IMR-90 (cell line): ENCODE measurements at regions not wholly inside any gene's neighbourhood (a gene's known extent, or its start where the extent isn't known, plus 50 kb on each side); places are given as distances from the start of the nearest gene placed in this dataset.

Source experiments
- ATAC-seq: fragments of 200-7000 bp; cut with Tn5 transposase; 2 replicates; pipeline ENCODE4 v1.9.1; 2020; ENCODE audit warnings: low read depth, mild to moderate bottlenecking, moderate library complexity
- BruUV-seq: library from RNA; stranded (reverse); fragments of 400-500 nt; replicated peaks from 2 replicates; lab custom pipeline; 2021; lab: Mats Ljungman, UMichigan
- CTCF ChIA-PET: fragments of 300-600 bp; formaldehyde crosslinking; extraction: SDS; loops from one replicate; lab custom pipeline; 2021; ENCODE audit warnings: antibody characterized with exemption; lab: Yijun Ruan, JAX
- POLR2A ChIA-PET: fragments of 300-600 bp; sonication (Branson Sonifier 250); formaldehyde crosslinking; loops from one replicate; lab custom pipeline; 2022; ENCODE audit warnings: antibody characterized with exemption; ENCODE audit not compliant: unreplicated experiment; lab: Charles Lee
- DNase-seq: peaks from one replicate; pipeline ENCODE4 v3.0.0; 2013
- H2AFZ ChIP-seq: replicated peaks from 2 replicates; pipeline ENCODE3; 2013; ENCODE audit warnings: low read length, mild to moderate bottlenecking; ENCODE audit not compliant: poor library complexity
- H2AK5ac ChIP-seq: 2 replicates; pipeline ENCODE4 v1.6.1; 2013; ENCODE audit warnings: low read depth, low read length, inconsistent platforms
- H2AK9ac ChIP-seq: replicated peaks from 2 replicates; pipeline ENCODE3; 2013; ENCODE audit warnings: mild to moderate bottlenecking, low read depth, low read length, moderate library complexity; ENCODE audit not compliant: poor library complexity
- H2BK120ac ChIP-seq: 2 replicates; pipeline ENCODE4 v1.6.1; 2013; ENCODE audit warnings: low read depth, low read length, inconsistent platforms
- H2BK15ac ChIP-seq: 3 replicates; pipeline ENCODE4 v1.6.1; 2013; ENCODE audit warnings: low read depth, low read length, inconsistent platforms
- H2BK20ac ChIP-seq: 2 replicates; pipeline ENCODE4 v1.6.1; 2013; ENCODE audit warnings: low read depth, mild to moderate bottlenecking, inconsistent platforms, low read length, moderate library complexity
- H2BK5ac ChIP-seq: 2 replicates; pipeline ENCODE4 v1.6.1; 2013; ENCODE audit warnings: mild to moderate bottlenecking, low read depth, low read length, inconsistent platforms; ENCODE audit not compliant: poor library complexity, severe bottlenecking
- H3K14ac ChIP-seq: replicated peaks from 2 replicates; pipeline ENCODE4 v1.6.1; 2013; ENCODE audit warnings: low read depth, low read length, inconsistent platforms
- H3K18ac ChIP-seq: 2 replicates; pipeline ENCODE4 v1.6.1; 2013; ENCODE audit warnings: low read depth, low read length, control low read depth
- H3K23ac ChIP-seq: 2 replicates; pipeline ENCODE4 v1.6.1; 2013; ENCODE audit warnings: low read depth, low read length, inconsistent platforms
- H3K27ac ChIP-seq: 2 replicates; pipeline ENCODE4 v1.5.1; 2013; ENCODE audit warnings: mild to moderate bottlenecking, control low read depth, low read length; ENCODE audit not compliant: insufficient read depth
- H3K27me3 ChIP-seq: 2 replicates; pipeline ENCODE4 v1.6.1; 2013; ENCODE audit warnings: low read length; ENCODE audit not compliant: control insufficient read depth, insufficient read depth
- H3K36me3 ChIP-seq: 2 replicates; pipeline ENCODE4 v1.6.1; 2013; ENCODE audit warnings: low read length, mixed read lengths; ENCODE audit not compliant: control insufficient read depth, insufficient read depth
- H3K4ac ChIP-seq: 2 replicates; pipeline ENCODE4 v1.6.1; 2013; ENCODE audit warnings: low read depth, low read length, inconsistent platforms
- H3K4me1 ChIP-seq: 2 replicates; pipeline ENCODE4 v1.6.1; 2013; ENCODE audit warnings: low read length, mixed read lengths; ENCODE audit not compliant: control insufficient read depth, insufficient read depth
- H3K4me2 ChIP-seq: 2 replicates; pipeline ENCODE4 v1.6.1; 2013; ENCODE audit warnings: low read depth, mild to moderate bottlenecking, control low read depth, low read length, moderate library complexity
- H3K4me3 ChIP-seq: 2 replicates; pipeline ENCODE4 v1.5.1; 2013; ENCODE audit warnings: low read depth, mild to moderate bottlenecking, control low read depth, low read length, moderate library complexity; ENCODE audit not compliant: insufficient read depth
- H3K56ac ChIP-seq: 2 replicates; pipeline ENCODE4 v1.6.1; 2013; ENCODE audit warnings: low read length, inconsistent platforms; ENCODE audit not compliant: insufficient read depth; ENCODE audit errors: extremely low read depth
- H3K79me1 ChIP-seq, 2 experiments: 2 replicates each; pipeline ENCODE4 v1.6.1; 2013; ENCODE audit warnings: low read length in 2 of 2, inconsistent platforms in 1 of 2, low read depth in 1 of 2
- H3K9ac ChIP-seq: 2 replicates; pipeline ENCODE4 v1.6.1; 2013; ENCODE audit warnings: low read depth, low read length, control low read depth
- H3K9me1 ChIP-seq: 2 replicates; pipeline ENCODE4 v1.6.1; 2013; ENCODE audit warnings: low read length, inconsistent platforms; ENCODE audit not compliant: insufficient read depth
- H3K9me3 ChIP-seq: 2 replicates; pipeline ENCODE4 v1.6.1; 2013; ENCODE audit warnings: low read length; ENCODE audit not compliant: control insufficient read depth, insufficient read depth
- H4K20me1 ChIP-seq: 2 replicates; pipeline ENCODE4 v1.6.1; 2013; ENCODE audit warnings: low read length, inconsistent platforms; ENCODE audit not compliant: insufficient read depth
- H4K5ac ChIP-seq: 2 replicates; pipeline ENCODE4 v1.6.1; 2013; ENCODE audit warnings: mild to moderate bottlenecking, low read depth, low read length, control low read depth
- H4K8ac ChIP-seq, 2 experiments: 2 replicates each; pipeline ENCODE4 v1.6.1; 2013; ENCODE audit warnings: low read depth in 2 of 2, low read length in 2 of 2, control low read depth in 1 of 2, inconsistent platforms in 1 of 2
- H4K91ac ChIP-seq: 2 replicates; pipeline ENCODE4 v1.6.1; 2013; ENCODE audit warnings: low read depth, low read length, inconsistent platforms; ENCODE audit not compliant: insufficient read depth
- BHLHE40 ChIP-seq: fragments of 150-350 bp; IDR thresholded peaks from 2 replicates; pipeline ENCODE4 v1.6.1; 2016; ENCODE audit warnings: mild to moderate bottlenecking, low read depth, low read length
- CEBPB ChIP-seq: IDR thresholded peaks from 2 replicates; pipeline ENCODE4 v1.6.1; 2012; ENCODE audit warnings: low read depth, low read length, improper control_type of control experiment
- FOS ChIP-seq: fragments of 150-350 bp; IDR thresholded peaks from 2 replicates; pipeline ENCODE4 v1.6.1; 2016; ENCODE audit warnings: low read depth, low read length
- MAZ ChIP-seq: IDR thresholded peaks from 2 replicates; pipeline ENCODE4 v1.6.1; 2012; ENCODE audit warnings: low read depth, mild to moderate bottlenecking, low read length, improper control_type of control experiment, moderate library complexity, borderline replicate concordance
- MXI1 ChIP-seq: IDR thresholded peaks from 2 replicates; pipeline ENCODE4 v1.6.1; 2012; ENCODE audit warnings: low read depth, mild to moderate bottlenecking, low read length, moderate library complexity, borderline replicate concordance
- NFE2L2 ChIP-seq: fragments of 150-350 bp; IDR thresholded peaks from 2 replicates; pipeline ENCODE4 v1.6.1; 2016; ENCODE audit warnings: low read depth, mild to moderate bottlenecking, low read length
- RAD21 ChIP-seq: IDR thresholded peaks from 2 replicates; pipeline ENCODE4 v1.6.1; 2012; ENCODE audit warnings: low read length, improper control_type of control experiment
- RCOR1 ChIP-seq: IDR thresholded peaks from 2 replicates; pipeline ENCODE4 v1.6.1; 2012; ENCODE audit warnings: mild to moderate bottlenecking, low read length, improper control_type of control experiment; ENCODE audit not compliant: insufficient replicate concordance
- SMC3 ChIP-seq: fragments of 150-350 bp; IDR thresholded peaks from 2 replicates; pipeline ENCODE4 v1.6.1; 2016; ENCODE audit warnings: low read depth, mild to moderate bottlenecking, antibody characterized with exemption, low read length, moderate library complexity
- WGBS, 2 experiments: methylation state at CpG; one replicate each; pipeline versions ENCODE4 v1.1.5 to v1.1.7; 2013; ENCODE audit warnings: missing lambda C conversion rate in 2 of 2; ENCODE audit not compliant: insufficient read length in 1 of 2; ENCODE audit errors: extremely low coverage in 2 of 2; 5-methylcytosine and 5-hydroxymethylcytosine counted together
- dilution Hi-C: fragments of 300-500 bp; cut with HindIII; formaldehyde crosslinking; loops from one replicate; pipeline ENCODE4 v1.14.3; 2018; ENCODE audit warnings: low sequenced_read_pairs; ENCODE audit not compliant: unreplicated experiment
- in situ Hi-C: fragments of 300-500 bp; cut with MboI; formaldehyde crosslinking; loops from 3 replicates; pipeline ENCODE4 v1.14.3; 2019; ENCODE audit warnings: low sequenced_read_pairs, inconsistent platforms, mixed read lengths
- intact Hi-C: fragments of 100-400 bp; cut with micrococcal nuclease; formaldehyde crosslinking; loops from 2 replicates; pipeline ENCODE4 v1.10.0; 2022

DNA sequence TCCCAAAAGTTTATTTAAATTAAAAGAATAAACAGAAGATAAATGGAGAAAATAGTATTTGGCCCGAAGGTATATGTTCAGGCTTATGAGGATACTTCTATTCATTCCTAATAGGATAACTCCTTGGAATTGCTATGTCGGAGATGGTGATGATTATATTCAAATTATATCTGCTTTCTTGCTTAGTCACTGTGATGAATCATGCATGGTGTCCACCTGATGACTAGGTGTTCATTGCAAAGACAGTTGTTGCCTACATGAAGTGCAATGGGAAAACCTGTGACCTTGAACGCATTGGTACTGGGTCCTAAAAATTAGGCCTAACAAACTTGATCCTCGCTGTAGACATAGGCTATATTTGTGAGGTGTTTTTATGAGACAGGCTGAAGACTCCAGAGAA, 617.3 kb upstream of the ZEB2 start:
- Histone ChIP-seq H4K5ac (no peak overlapping the region), H2BK5ac (no peak overlapping the region), H3K36me3 (no peaks in the 10 kb centered on the region), H4K91ac (no peak overlapping the region), H3K9me3 (no peaks in the 10 kb centered on the region), H2AFZ (no peak overlapping the region), H3K23ac (no peak overlapping the region), H3K14ac (no peak overlapping the region), H4K20me1 (no peaks in the 10 kb centered on the region), H3K56ac (no peak overlapping the region), H2BK120ac (no peak overlapping the region), H3K9me1 (no peaks in the 10 kb centered on the region), H2BK20ac (no peak overlapping the region), H2BK15ac (no peak overlapping the region), H3K18ac (no peak overlapping the region), H4K8ac (no peak overlapping the region), H3K4me3 (no peak overlapping the region), H2AK9ac (no peak overlapping the region), H3K27ac (no peak overlapping the region), H3K79me1 (no peaks in the 10 kb centered on the region), H3K4me2 (no peak overlapping the region), H3K4me1 (no peaks in the 10 kb centered on the region), H2AK5ac (no peak overlapping the region), H3K27me3 (no peaks in the 10 kb centered on the region), H3K9ac (no peak overlapping the region), H3K4ac (no peak overlapping the region)
- intact Hi-C loops (loop anchor here (2.0 kb wide), 1 partner anchor 14 kb away; no protein-coding TSS in a partner anchor), dilution Hi-C loops (no loop called here), in situ Hi-C loops (no loop called here)
- ChIA-PET CTCF (no interaction called here), POLR2A (no interaction called here)
- DNase-seq (no peak), ATAC-seq (no peak)
- BruUV-seq, result no TSS peak
- TF ChIP-seq CEBPB, result no peak
- TF ChIP-seq NFE2L2, result no peak
- TF ChIP-seq FOS, result no peak
- TF ChIP-seq MAZ, result no peak
- TF ChIP-seq SMC3, result no peak
- no peak for TF ChIP-seq BHLHE40
- TF ChIP-seq RAD21, result no peak
- TF ChIP-seq RCOR1, result no peak
- TF ChIP-seq MXI1, result no peak
- 92% methylated on average over 2 of the region's 4 CpGs; no CpG with 5 or more reads in 1 of the 2 experiments for WGBS, 2 experiments
